ENCODE measurements at regions not wholly inside any gene's neighbourhood (a gene's known extent, or its start where the extent isn't known, plus 50 kb on each side); places are given as distances from the start of the nearest gene placed in this dataset.

DNA sequence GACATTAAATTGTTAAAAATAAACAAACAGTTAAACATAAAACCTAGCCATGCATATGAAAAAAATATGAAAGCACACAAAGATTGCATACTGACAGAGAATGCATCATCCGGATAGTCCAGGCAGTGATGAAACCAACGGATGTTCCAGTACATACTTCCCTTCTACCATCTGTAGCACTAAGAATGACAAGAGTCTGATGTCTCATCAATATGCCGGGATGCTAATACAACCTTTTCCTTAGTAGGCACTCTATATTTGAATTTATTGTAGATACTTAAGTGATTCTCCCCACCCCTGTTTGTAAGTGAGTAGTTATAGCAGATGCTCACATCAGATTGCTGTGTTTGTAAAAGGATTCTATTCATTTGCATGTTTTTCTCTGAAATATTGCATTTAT lies 571.2 kb upstream of the WWC1 start:
- Histone ChIP-seq H3K36me3 (ENCODE audit: control insufficient read depth, insufficient read depth, low read length) (no peaks in the 10 kb centered on the region), H3K9me3 (ENCODE audit: control insufficient read depth, low read length) (no peaks in the 10 kb centered on the region), H3K27me3 (replicated peaks; ENCODE audit: control insufficient read depth, insufficient read depth, low read length, poor library complexity, severe bottlenecking) (no peaks in the 10 kb centered on the region), H3K27ac (ENCODE audit: insufficient read depth, low read length, poor library complexity, severe bottlenecking) (no peak overlapping the region), H3K4me1 (ENCODE audit: control insufficient read depth, insufficient read depth, low read length, poor library complexity, severe bottlenecking) (no peaks in the 10 kb centered on the region), H3K4me3 (ENCODE audit: insufficient read depth, low read depth, low read length, poor library complexity, severe bottlenecking) (no peak overlapping the region)
- no peak for DNase-seq

DNA sequence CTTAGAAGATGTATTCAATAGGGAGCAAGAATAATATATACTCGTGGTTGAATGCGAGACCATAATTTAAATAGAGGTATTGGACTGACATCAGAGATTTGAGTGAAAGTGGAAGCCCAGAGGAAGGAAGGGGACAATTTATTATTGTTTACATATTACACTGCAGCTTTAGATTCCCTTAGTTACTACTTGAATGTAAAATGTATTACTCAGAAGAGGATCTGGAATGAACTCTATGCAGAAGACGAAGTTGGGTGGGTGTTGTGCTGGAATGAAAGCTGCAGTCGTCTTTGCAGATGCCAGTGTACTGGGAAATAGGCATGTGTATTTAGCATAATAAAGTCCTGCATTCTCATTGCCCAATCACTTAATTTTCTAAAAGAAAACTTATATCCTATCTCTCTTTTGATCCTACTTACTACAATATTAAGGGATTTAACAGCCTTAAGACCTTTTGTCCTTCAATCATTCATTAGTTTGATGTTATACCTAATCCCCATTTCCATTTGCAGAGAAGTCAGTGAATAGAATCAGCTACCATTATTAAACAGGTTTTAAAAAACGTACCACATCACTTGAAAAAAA lies 570.7 kb upstream of the WWC1 start:
- no peaks in the 10 kb centered on the region for H3K36me3 ChIP-seq (ENCODE audit: control insufficient read depth, insufficient read depth, low read length)
- no peaks in the 10 kb centered on the region for H3K27me3 ChIP-seq (replicated peaks; ENCODE audit: control insufficient read depth, insufficient read depth, low read length, poor library complexity, severe bottlenecking)
- no peak overlapping the region for H3K4me3 ChIP-seq (ENCODE audit: insufficient read depth, low read depth, low read length, poor library complexity, severe bottlenecking)
- DNase-seq: no peak
- H3K27ac ChIP-seq (ENCODE audit: insufficient read depth, low read length, poor library complexity, severe bottlenecking): no peak overlapping the region
- H3K4me1 ChIP-seq (ENCODE audit: control insufficient read depth, insufficient read depth, low read length, poor library complexity, severe bottlenecking): no peaks in the 10 kb centered on the region
- no peaks in the 10 kb centered on the region for H3K9me3 ChIP-seq (ENCODE audit: control insufficient read depth, low read length)

DNA sequence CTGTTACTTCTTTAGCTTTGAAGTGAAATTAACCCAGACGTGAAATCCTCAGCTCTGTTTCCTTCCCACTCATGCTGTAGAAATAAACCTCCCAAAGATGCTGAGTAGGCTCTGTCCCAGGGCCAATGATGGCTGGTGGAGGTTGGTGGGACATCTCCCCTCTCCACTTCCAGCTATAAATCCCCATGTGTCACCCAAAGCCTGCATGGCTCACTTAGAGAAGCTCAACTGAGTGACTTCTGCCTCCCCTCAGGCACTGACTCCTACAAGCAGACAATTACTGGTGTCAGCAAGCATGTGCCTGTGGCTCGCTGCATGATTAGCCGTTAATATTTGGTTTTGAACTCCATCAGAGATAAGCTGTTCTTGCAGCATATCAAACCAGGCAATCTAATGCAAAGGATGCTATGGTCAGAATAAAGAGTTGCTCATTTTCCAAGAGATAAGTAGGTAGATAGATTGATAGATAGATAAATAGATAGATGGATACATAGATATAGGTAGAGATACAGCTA lies 569.5 kb upstream of the WWC1 start:
- no peak for DNase-seq
- H3K36me3 ChIP-seq (ENCODE audit: control insufficient read depth, insufficient read depth, low read length): no peaks in the 10 kb centered on the region
- H3K27ac ChIP-seq (ENCODE audit: insufficient read depth, low read length, poor library complexity, severe bottlenecking): no peak overlapping the region
- no peak overlapping the region for H3K4me3 ChIP-seq (ENCODE audit: insufficient read depth, low read depth, low read length, poor library complexity, severe bottlenecking)
- H3K27me3 ChIP-seq (replicated peaks; ENCODE audit: control insufficient read depth, insufficient read depth, low read length, poor library complexity, severe bottlenecking): no peaks in the 10 kb centered on the region
- no peaks in the 10 kb centered on the region for H3K4me1 ChIP-seq (ENCODE audit: control insufficient read depth, insufficient read depth, low read length, poor library complexity, severe bottlenecking)
- H3K9me3 ChIP-seq (ENCODE audit: control insufficient read depth, low read length): no peaks in the 10 kb centered on the region

DNA sequence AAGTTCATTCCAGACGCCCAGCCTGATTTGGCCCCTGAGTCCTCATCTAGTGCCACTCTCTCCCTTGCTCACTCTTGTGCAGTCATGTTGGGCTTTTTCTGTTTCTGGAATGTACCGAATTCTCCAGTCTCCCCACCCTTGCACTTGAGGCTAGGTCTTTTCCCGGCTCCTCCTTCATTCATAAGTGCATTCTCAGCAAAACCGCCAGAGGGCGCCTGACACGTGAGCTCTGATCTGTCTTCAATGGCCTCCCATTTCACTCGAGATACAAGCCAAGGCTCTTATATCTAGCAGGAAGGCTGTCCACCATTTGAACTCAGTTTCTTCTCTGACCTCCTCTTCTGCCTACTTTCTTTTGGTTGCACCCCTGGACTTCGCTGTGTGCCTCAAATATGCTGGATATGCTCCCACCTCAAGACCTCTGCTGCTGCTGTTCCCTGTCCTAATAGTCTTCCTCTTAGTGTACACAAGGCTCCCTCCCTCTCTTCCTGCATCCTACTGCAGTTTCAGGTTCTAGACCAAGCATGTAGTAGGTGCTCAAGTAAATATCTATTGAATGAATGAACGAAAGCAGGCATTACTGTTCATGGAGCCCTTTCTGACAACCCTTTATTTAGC lies 568.1 kb upstream of the WWC1 start:
- Histone ChIP-seq H3K4me3 (ENCODE audit: insufficient read depth, low read depth, low read length, poor library complexity, severe bottlenecking) (no peak overlapping the region), H3K27ac (ENCODE audit: insufficient read depth, low read length, poor library complexity, severe bottlenecking) (no peak overlapping the region), H3K4me1 (ENCODE audit: control insufficient read depth, insufficient read depth, low read length, poor library complexity, severe bottlenecking) (no peaks in the 10 kb centered on the region), H3K36me3 (ENCODE audit: control insufficient read depth, insufficient read depth, low read length) (no peaks in the 10 kb centered on the region), H3K9me3 (ENCODE audit: control insufficient read depth, low read length) (no peaks in the 10 kb centered on the region), H3K27me3 (replicated peaks; ENCODE audit: control insufficient read depth, insufficient read depth, low read length, poor library complexity, severe bottlenecking) (no peaks in the 10 kb centered on the region)
- DNase-seq: peak in 2 of 3 donors; percentile 8 to 38

DNA sequence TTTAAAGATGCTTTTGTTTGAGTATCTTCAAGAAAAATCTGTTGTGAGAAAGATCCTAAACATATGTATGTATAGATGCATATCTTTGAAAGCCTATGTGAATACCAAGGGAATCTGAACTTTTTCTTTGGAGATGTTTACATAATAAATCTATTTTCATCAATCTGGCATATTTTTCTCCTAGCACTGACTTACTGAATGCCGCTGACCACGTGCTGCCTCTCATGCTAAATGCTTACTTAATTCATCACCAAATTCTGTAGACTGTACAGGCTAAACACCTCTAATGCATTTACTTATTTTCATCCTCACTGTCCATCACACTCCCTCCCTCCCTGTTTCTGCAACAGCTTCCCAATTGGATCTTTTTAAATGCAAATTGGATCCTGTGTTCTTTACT lies 566.2 kb upstream of the WWC1 start:
- Histone ChIP-seq H3K9me3 (ENCODE audit: control insufficient read depth, low read length) (no peaks in the 10 kb centered on the region), H3K36me3 (ENCODE audit: control insufficient read depth, insufficient read depth, low read length) (no peaks in the 10 kb centered on the region), H3K4me3 (ENCODE audit: insufficient read depth, low read depth, low read length, poor library complexity, severe bottlenecking) (no peak overlapping the region), H3K4me1 (ENCODE audit: control insufficient read depth, insufficient read depth, low read length, poor library complexity, severe bottlenecking) (no peaks in the 10 kb centered on the region), H3K27ac (ENCODE audit: insufficient read depth, low read length, poor library complexity, severe bottlenecking) (no peak overlapping the region), H3K27me3 (replicated peaks; ENCODE audit: control insufficient read depth, insufficient read depth, low read length, poor library complexity, severe bottlenecking) (no peaks in the 10 kb centered on the region)
- no peak for DNase-seq

DNA sequence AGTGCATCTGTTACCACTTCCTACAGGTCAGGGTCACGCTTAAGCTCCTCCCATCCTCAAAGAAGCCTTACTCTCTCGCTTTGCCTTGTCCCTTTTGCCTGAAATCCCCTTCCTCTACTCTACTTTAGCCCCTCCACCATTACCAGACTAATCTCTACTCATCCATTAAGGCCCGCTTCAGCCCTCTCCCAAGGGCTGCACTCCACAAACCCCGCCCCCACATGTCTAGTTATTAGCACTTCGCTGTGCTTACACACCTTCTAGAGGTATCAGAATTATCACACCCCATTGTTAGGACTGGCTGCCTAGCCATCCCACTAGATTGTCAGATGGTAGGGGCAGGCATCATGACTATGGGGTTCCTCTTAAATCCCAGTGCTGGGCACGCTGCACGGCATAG lies 565.7 kb upstream of the WWC1 start:
- no peak for DNase-seq
- Histone ChIP-seq H3K36me3 (ENCODE audit: control insufficient read depth, insufficient read depth, low read length) (no peaks in the 10 kb centered on the region), H3K27me3 (replicated peaks; ENCODE audit: control insufficient read depth, insufficient read depth, low read length, poor library complexity, severe bottlenecking) (no peaks in the 10 kb centered on the region), H3K9me3 (ENCODE audit: control insufficient read depth, low read length) (no peaks in the 10 kb centered on the region), H3K4me3 (ENCODE audit: insufficient read depth, low read depth, low read length, poor library complexity, severe bottlenecking) (no peak overlapping the region), H3K4me1 (ENCODE audit: control insufficient read depth, insufficient read depth, low read length, poor library complexity, severe bottlenecking) (no peaks in the 10 kb centered on the region), H3K27ac (ENCODE audit: insufficient read depth, low read length, poor library complexity, severe bottlenecking) (no peak overlapping the region)

DNA sequence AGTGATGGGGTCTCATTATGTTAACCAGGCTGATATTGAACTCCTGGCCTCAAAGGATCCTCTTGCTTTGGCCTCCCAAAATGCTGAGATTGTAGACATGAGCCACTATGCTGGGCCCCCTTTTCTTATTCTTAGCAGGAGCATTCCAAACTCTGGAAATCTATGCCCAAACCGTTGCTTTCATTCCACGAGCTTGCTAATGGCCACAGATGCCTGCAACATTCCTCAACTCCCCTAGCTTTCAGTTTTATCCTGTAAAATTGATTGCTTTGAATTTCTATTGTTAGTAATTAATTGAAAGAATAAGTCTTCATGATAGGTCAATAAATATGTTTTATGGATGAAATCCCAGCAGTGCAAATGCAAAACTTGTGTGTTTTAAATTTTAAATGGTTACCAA lies 564.8 kb upstream of the WWC1 start:
- H3K36me3 ChIP-seq (ENCODE audit: control insufficient read depth, insufficient read depth, low read length): no peaks in the 10 kb centered on the region
- H3K4me1 ChIP-seq (ENCODE audit: control insufficient read depth, insufficient read depth, low read length, poor library complexity, severe bottlenecking): no peaks in the 10 kb centered on the region
- no peaks in the 10 kb centered on the region for H3K27me3 ChIP-seq (replicated peaks; ENCODE audit: control insufficient read depth, insufficient read depth, low read length, poor library complexity, severe bottlenecking)
- no peak overlapping the region for H3K27ac ChIP-seq (ENCODE audit: insufficient read depth, low read length, poor library complexity, severe bottlenecking)
- H3K9me3 ChIP-seq (ENCODE audit: control insufficient read depth, low read length): no peaks in the 10 kb centered on the region
- H3K4me3 ChIP-seq (ENCODE audit: insufficient read depth, low read depth, low read length, poor library complexity, severe bottlenecking): no peak overlapping the region
- DNase-seq: no peak

DNA sequence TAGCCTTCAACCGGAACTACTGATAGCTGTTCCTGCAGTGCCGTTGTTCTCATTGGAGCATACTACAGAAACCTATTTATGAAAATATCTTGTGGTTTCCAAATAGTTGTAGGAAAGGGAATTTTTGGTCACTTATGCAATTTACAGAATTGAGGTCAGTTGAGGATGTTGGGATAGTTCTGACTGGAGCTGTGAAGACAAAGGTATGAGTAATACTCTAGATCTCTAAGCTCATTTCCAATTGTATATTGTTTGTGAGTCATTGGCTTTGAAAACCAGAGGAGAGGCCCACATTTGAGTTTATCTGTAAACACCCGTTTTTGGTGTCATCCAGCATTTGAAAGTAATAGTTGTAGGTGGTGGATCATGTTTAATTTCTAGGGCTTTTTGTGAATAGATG lies 561.3 kb upstream of the WWC1 start:
- no peaks in the 10 kb centered on the region for H3K9me3 ChIP-seq (ENCODE audit: control insufficient read depth, low read length)
- H3K27me3 ChIP-seq (replicated peaks; ENCODE audit: control insufficient read depth, insufficient read depth, low read length, poor library complexity, severe bottlenecking): no peaks in the 10 kb centered on the region
- H3K36me3 ChIP-seq (ENCODE audit: control insufficient read depth, insufficient read depth, low read length): no peaks in the 10 kb centered on the region
- no peak overlapping the region for H3K27ac ChIP-seq (ENCODE audit: insufficient read depth, low read length, poor library complexity, severe bottlenecking)
- no peak overlapping the region for H3K4me3 ChIP-seq (ENCODE audit: insufficient read depth, low read depth, low read length, poor library complexity, severe bottlenecking)
- DNase-seq: no peak
- no peaks in the 10 kb centered on the region for H3K4me1 ChIP-seq (ENCODE audit: control insufficient read depth, insufficient read depth, low read length, poor library complexity, severe bottlenecking)

DNA sequence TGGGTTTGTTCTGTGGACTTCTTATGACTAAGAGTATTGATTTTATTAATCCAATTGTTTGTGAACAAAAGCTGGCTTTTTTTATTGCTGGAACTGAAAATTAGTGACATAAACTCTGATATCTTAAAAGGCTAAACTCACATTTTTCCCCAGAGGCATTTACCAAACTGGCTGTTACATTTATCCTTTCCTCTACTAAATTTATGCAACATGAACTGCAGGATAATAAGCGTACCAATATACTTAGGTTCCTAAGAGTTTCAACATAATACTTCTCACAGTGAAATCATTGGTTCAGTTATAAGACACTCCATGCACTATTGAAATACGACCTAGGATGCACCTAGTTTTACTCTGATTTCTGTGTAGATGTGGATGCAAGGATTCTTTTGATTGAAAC lies 560.8 kb upstream of the WWC1 start:
- no peaks in the 10 kb centered on the region for H3K36me3 ChIP-seq (ENCODE audit: control insufficient read depth, insufficient read depth, low read length)
- H3K27me3 ChIP-seq (replicated peaks; ENCODE audit: control insufficient read depth, insufficient read depth, low read length, poor library complexity, severe bottlenecking): no peaks in the 10 kb centered on the region
- H3K9me3 ChIP-seq (ENCODE audit: control insufficient read depth, low read length): no peaks in the 10 kb centered on the region
- H3K4me3 ChIP-seq (ENCODE audit: insufficient read depth, low read depth, low read length, poor library complexity, severe bottlenecking): no peak overlapping the region
- no peak overlapping the region for H3K27ac ChIP-seq (ENCODE audit: insufficient read depth, low read length, poor library complexity, severe bottlenecking)
- H3K4me1 ChIP-seq (ENCODE audit: control insufficient read depth, insufficient read depth, low read length, poor library complexity, severe bottlenecking): no peaks in the 10 kb centered on the region
- no peak for DNase-seq

DNA sequence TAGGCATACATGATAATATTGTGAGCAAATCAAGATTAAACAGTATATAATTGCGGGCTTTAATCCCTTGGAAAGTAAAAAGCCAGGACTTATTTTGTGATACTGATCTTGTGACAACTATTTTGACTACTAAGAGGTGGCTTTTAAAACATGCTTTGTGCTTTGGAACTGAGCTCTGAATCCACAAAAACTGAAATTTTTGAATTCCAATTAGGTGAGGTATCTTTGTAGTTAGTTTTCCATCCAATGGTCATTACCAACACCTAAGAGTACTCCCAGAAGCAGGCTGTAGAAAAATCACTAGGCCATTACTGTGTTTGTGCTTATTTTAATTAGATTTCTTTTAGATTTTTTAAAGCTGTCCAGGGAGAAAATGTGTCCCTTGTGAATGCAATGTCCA lies 559.5 kb upstream of the WWC1 start:
- no peaks in the 10 kb centered on the region for H3K27me3 ChIP-seq (replicated peaks; ENCODE audit: control insufficient read depth, insufficient read depth, low read length, poor library complexity, severe bottlenecking)
- no peaks in the 10 kb centered on the region for H3K9me3 ChIP-seq (ENCODE audit: control insufficient read depth, low read length)
- H3K36me3 ChIP-seq (ENCODE audit: control insufficient read depth, insufficient read depth, low read length): no peaks in the 10 kb centered on the region
- no peak overlapping the region for H3K27ac ChIP-seq (ENCODE audit: insufficient read depth, low read length, poor library complexity, severe bottlenecking)
- no peaks in the 10 kb centered on the region for H3K4me1 ChIP-seq (ENCODE audit: control insufficient read depth, insufficient read depth, low read length, poor library complexity, severe bottlenecking)
- DNase-seq: no peak
- H3K4me3 ChIP-seq (ENCODE audit: insufficient read depth, low read depth, low read length, poor library complexity, severe bottlenecking): no peak overlapping the region

Data from effector memory CD4-positive, alpha-beta T cell (primary cell).